A549 (cell line): ENCODE measurements at regions not wholly inside any gene's neighbourhood (a gene's known extent, or its start where the extent isn't known, plus 50 kb on each side); places are given as distances from the start of the nearest gene placed in this dataset.

Experiments used
- CTCF ChIP-seq: fragments of >200 bp; sonication (Bioruptor Twin); formaldehyde crosslinking; IDR thresholded peaks from 3 replicates; pipeline ENCODE4 v1.5.1; 2016
- ELK1 ChIP-seq: fragments of 150-350 bp; IDR thresholded peaks from 2 replicates; pipeline ENCODE4 v1.6.1; 2014; ENCODE audit warnings: low read depth, mild to moderate bottlenecking, low read length
- FOXS1 ChIP-seq: fragments of 250-450 bp; sonication (Bioruptor Pico); IDR thresholded peaks from 2 replicates; pipeline ENCODE4 v1.5.0; 2020; ENCODE audit warnings: mild to moderate bottlenecking, moderate library complexity
- MAX ChIP-seq: IDR thresholded peaks from 2 replicates; pipeline ENCODE4 v1.6.1; 2012
- POLR2A ChIP-seq: IDR thresholded peaks from 2 replicates; pipeline ENCODE4 v1.6.1; 2012; ENCODE audit warnings: mild to moderate bottlenecking, low read length
- RAD21 ChIP-seq, 2 experiments: fragments of >200 bp in 1 of 2; sonication (Bioruptor Twin) in 1 of 2; formaldehyde crosslinking in 1 of 2; IDR thresholded peaks in 1 of 2; conservative IDR thresholded peaks in 1 of 2; 2 replicates in 1 of 2; 3 replicates in 1 of 2; pipeline ENCODE4 v1.6.1; 2012 to 2018; ENCODE audit warnings: inconsistent platforms in 1 of 2
- RCOR1 ChIP-seq: fragments of 150-350 bp; IDR thresholded peaks from 2 replicates; pipeline ENCODE4 v1.6.1; 2014; ENCODE audit warnings: antibody characterized with exemption, low read length, low read depth
- SREBF2 ChIP-seq: fragments of 450-650 bp; IDR thresholded peaks from 2 replicates; pipeline ENCODE4 v1.6.1; 2014; ENCODE audit warnings: mild to moderate bottlenecking, moderate library complexity
- USF2 ChIP-seq: fragments of 450-650 bp; IDR thresholded peaks from 2 replicates; pipeline ENCODE4 v1.6.1; 2014; ENCODE audit warnings: antibody characterized with exemption
- ZFP36 ChIP-seq: fragments of 450-650 bp; IDR thresholded peaks from 2 replicates; pipeline ENCODE4 v1.6.1; 2014; ENCODE audit warnings: borderline replicate concordance; ENCODE audit not compliant: partially characterized antibody

GRCh38 chr16:65306722-65307121, 184.9 kb upstream of the CDH11 start:
- no peak for TF ChIP-seq POLR2A
- TF ChIP-seq USF2, result no peak
- no peak for TF ChIP-seq RAD21 (conservative IDR thresholded peaks at IDR 0.05 in 1 of 2, IDR thresholded peaks at IDR 0.05 in 1 of 2)
- TF ChIP-seq FOXS1, result no peak
- TF ChIP-seq ZFP36, result no peak
- no peak for TF ChIP-seq SREBF2
- no peak for TF ChIP-seq MAX
- TF ChIP-seq RCOR1, result no peak
- no peak for TF ChIP-seq ELK1
- no peak for TF ChIP-seq CTCF
